Loucy (cell line): ENCODE measurements at regions not wholly inside any gene's neighbourhood (a gene's known extent, or its start where the extent isn't known, plus 50 kb on each side); places are given as distances from the start of the nearest gene placed in this dataset.

Experiments used
- H2AFZ ChIP-seq: fragments of 200-600 bp; sonication (generic); 2 replicates; pipeline ENCODE4 v1.6.0; 2016; ENCODE audit warnings: antibody characterized with exemption, mild to moderate bottlenecking, low read length, moderate library complexity
- H3F3A ChIP-seq: fragments of 200-600 bp; 2 replicates; pipeline ENCODE4 v1.6.0; 2016; ENCODE audit warnings: antibody characterized with exemption, low read depth, mild to moderate bottlenecking
- H3K27me3 ChIP-seq: fragments of 200-600 bp; sonication (generic); 2 replicates; pipeline ENCODE4 v1.6.1; 2014; ENCODE audit warnings: low read length, mild to moderate bottlenecking; ENCODE audit not compliant: insufficient read depth, poor library complexity, severe bottlenecking
- H3K36me3 ChIP-seq: fragments of 200-600 bp; sonication (generic); 2 replicates; pipeline ENCODE4 v1.6.1; 2016; ENCODE audit warnings: low read length; ENCODE audit not compliant: insufficient read depth
- H3K4me1 ChIP-seq: fragments of 200-600 bp; sonication (generic); 2 replicates; pipeline ENCODE4 v1.5.1; 2014; ENCODE audit warnings: low read length, mild to moderate bottlenecking; ENCODE audit not compliant: insufficient read depth, poor library complexity, severe bottlenecking
- H3K4me2 ChIP-seq: fragments of 200-600 bp; sonication (generic); 2 replicates; pipeline ENCODE4 v1.6.0; 2014; ENCODE audit warnings: antibody characterized with exemption, low read length, low read depth, mild to moderate bottlenecking; ENCODE audit not compliant: poor library complexity, severe bottlenecking
- H3K4me3 ChIP-seq: fragments of 200-600 bp; sonication (generic); 2 replicates; pipeline ENCODE4 v1.5.1; 2014; ENCODE audit warnings: low read length, mild to moderate bottlenecking, mixed read lengths; ENCODE audit not compliant: poor library complexity, severe bottlenecking
- H3K79me2 ChIP-seq: fragments of 200-600 bp; sonication (generic); 2 replicates; pipeline ENCODE4 v1.6.1; 2014; ENCODE audit warnings: low read length; ENCODE audit not compliant: insufficient read depth
- H3K9ac ChIP-seq: fragments of 200-600 bp; sonication (generic); 2 replicates; pipeline ENCODE4 v1.6.0; 2014; ENCODE audit warnings: mild to moderate bottlenecking, low read depth, low read length, moderate library complexity; ENCODE audit not compliant: poor library complexity, severe bottlenecking
- H3K9me2 ChIP-seq: fragments of 200-600 bp; sonication (generic); replicated peaks from 2 replicates; pipeline ENCODE4 v1.6.1; 2016; ENCODE audit warnings: low read depth, low read length, mixed read lengths
- H3K9me3 ChIP-seq: fragments of 200-600 bp; sonication (generic); 2 replicates; pipeline ENCODE4 v1.6.1; 2014; ENCODE audit warnings: mild to moderate bottlenecking, antibody characterized with exemption, low read length, low read depth; ENCODE audit not compliant: insufficient read depth
- H4K20me1 ChIP-seq: fragments of 200-600 bp; sonication (generic); 2 replicates; pipeline ENCODE4 v1.6.0; 2014; ENCODE audit warnings: antibody characterized with exemption, low read length, mild to moderate bottlenecking; ENCODE audit not compliant: insufficient read depth, poor library complexity, severe bottlenecking
- CTCF ChIP-seq: fragments of 200-600 bp; sonication (generic); conservative IDR thresholded peaks from 2 replicates; pipeline ENCODE4 v1.5.1; 2014; ENCODE audit warnings: mild to moderate bottlenecking, antibody characterized with exemption, low read length
- EZH2phosphoT487 ChIP-seq: fragments of 200-600 bp; IDR thresholded peaks from 2 replicates; pipeline ENCODE4 v1.6.1; 2018; ENCODE audit warnings: antibody characterized with exemption, mild to moderate bottlenecking, moderate library complexity, borderline replicate concordance

GRCh38 chr6:45772886-45773495, 242.7 kb downstream of the CLIC5 start:
- H3K4me1 ChIP-seq, result no peaks in the 10 kb centered on the region
- no peaks in the 10 kb centered on the region for H3F3A ChIP-seq
- H3K9me3 ChIP-seq, result no peaks in the 10 kb centered on the region
- H3K36me3 ChIP-seq, result no peaks in the 10 kb centered on the region
- no peaks in the 10 kb centered on the region for H3K79me2 ChIP-seq
- no peaks in the 10 kb centered on the region for H3K27me3 ChIP-seq
- TF ChIP-seq EZH2phosphoT487 (no peak), CTCF (no peak)
- H3K9me2 ChIP-seq, result no peaks in the 10 kb centered on the region
- no peak overlapping the region for H3K4me3 ChIP-seq
- H3K9ac ChIP-seq, result no peak overlapping the region
- H3K4me2 ChIP-seq, result no peak overlapping the region
- H2AFZ ChIP-seq, result no peak overlapping the region
- H4K20me1 ChIP-seq, result no peaks in the 10 kb centered on the region

DNA sequence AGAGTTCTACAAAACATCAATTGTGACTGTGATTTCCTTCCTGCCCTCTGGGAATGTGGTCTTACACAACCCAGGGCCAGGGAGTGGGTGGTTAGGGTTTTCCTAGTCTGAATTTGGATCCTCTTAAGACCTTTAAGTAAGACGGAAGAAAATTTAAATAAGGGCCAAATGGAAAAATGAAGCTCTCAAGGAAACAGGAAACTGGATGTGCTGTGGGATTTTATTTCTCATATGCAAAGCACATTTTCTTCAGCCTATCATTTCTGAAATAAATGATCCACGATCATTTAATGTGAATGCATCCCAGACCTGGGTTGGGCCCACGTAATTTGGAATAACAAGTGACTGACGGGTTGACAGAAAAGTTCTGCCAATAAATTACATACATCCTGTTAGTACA, 243.6 kb downstream of the CLIC5 start:
- H3K4me3 ChIP-seq, result no peak overlapping the region
- H2AFZ ChIP-seq, result no peak overlapping the region
- no peaks in the 10 kb centered on the region for H3K36me3 ChIP-seq
- H3K9ac ChIP-seq, result no peak overlapping the region
- H3K27me3 ChIP-seq, result no peaks in the 10 kb centered on the region
- no peak overlapping the region for H3K4me2 ChIP-seq
- H3K4me1 ChIP-seq, result no peaks in the 10 kb centered on the region
- TF ChIP-seq CTCF (no peak), EZH2phosphoT487 (no peak)
- H3F3A ChIP-seq, result no peaks in the 10 kb centered on the region
- no peaks in the 10 kb centered on the region for H3K79me2 ChIP-seq
- no peaks in the 10 kb centered on the region for H3K9me2 ChIP-seq
- no peaks in the 10 kb centered on the region for H3K9me3 ChIP-seq
- H4K20me1 ChIP-seq, result no peaks in the 10 kb centered on the region

DNA sequence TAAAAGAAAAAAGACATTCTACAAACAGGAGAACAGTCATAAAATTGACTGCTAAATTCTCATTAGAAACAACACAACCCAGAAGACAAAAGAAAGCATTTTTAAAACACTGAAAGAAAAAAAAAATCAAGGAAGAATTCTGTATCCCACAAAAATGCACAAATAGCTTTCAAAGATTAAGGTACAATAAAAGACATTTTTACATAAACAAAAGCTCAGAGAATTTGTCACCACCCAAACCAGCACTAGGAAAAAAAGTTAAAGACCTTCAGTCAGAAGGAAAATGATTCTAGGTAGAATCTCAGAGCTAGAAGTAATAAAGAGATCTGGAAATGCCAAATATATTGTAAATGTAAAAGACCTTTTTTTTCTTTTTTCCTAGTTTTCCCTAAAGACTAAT, 252.4 kb downstream of the CLIC5 start:
- Histone ChIP-seq H3K4me1 (no peaks in the 10 kb centered on the region), H3K4me3 (no peak overlapping the region), H3K9ac (no peak overlapping the region), H3K36me3 (no peaks in the 10 kb centered on the region), H3K9me3 (no peaks in the 10 kb centered on the region), H3K9me2 (no peaks in the 10 kb centered on the region), H3F3A (no peaks in the 10 kb centered on the region), H3K79me2 (no peaks in the 10 kb centered on the region), H3K27me3 (no peaks in the 10 kb centered on the region), H4K20me1 (no peaks in the 10 kb centered on the region), H3K4me2 (no peak overlapping the region), H2AFZ (no peak overlapping the region)
- TF ChIP-seq EZH2phosphoT487 (no peak), CTCF (no peak)
